ENCODE measurements at regions not wholly inside any gene's neighbourhood (a gene's known extent, or its start where the extent isn't known, plus 50 kb on each side); places are given as distances from the start of the nearest gene placed in this dataset.

DNA sequence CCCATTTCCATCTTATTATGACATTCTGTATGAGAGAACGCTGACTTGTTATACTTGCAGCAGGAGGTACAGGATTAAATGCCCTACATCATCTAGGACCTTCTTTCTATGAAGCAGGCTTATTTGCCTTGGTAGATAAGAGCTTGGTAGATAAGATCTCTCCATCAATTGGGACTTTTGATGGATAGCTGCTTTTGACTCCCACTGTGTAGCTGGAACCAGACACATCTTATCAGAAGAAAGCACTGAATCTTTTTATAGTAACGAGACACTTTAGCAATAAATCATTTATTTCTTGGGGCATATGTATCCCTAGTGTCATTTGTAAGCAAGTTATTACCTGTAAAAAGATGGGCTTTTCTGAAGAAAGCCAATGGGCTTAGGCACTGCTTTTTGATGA lies 613.9 kb downstream of the TECRL start:
- no peak for DNase-seq

GRCh38 chr4:63790377-63790776 lies 618.9 kb downstream of the TECRL start:
- DNase-seq, result no peak

DNA sequence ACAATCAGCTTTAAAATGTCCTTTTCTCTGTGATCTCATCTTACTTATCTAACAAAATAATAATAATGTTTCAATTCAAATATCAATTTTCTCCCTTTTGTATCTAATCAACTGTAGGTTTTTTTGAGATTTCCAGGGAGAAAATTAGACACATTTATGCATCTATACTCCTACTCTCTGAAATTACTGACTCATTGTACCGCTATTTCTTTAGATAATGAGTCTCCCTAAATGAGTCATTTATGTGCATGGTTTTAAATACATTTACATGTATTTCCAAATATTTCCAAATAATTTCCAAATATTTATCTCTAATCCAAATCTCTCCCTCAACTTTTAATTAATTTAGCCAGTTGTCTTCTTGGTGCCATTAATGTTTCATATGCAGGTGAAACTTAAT lies 621.0 kb downstream of the TECRL start:
- no peak for DNase-seq

DNA sequence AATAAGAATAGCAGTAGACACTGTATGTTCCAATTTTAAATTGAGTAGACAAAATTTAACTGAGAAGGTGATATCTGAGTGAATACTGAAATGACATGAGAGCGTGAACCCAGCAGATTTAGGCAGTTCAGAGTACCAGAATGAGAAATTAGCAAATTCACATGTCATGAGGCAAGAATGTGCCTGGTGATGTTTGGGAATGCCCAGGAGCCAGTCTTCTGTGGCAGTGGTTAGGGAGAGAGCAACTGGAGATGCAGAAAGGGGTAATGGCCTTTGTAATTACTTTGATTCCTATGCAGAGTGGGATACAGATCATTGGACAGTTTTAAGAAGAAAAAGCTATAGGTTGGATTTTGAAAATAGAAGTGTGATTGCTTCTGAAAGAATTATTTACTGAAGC lies 621.9 kb downstream of the TECRL start:
- no peak for DNase-seq

- DNase-seq, result no peak
These were observed 623.1 kb downstream of the TECRL start for GRCh38 chr4:63786171-63786570.

- no peak for DNase-seq
These were observed 624.4 kb downstream of the TECRL start for GRCh38 chr4:63784822-63785221.

- no peak for DNase-seq
These were observed 631.6 kb downstream of the TECRL start for GRCh38 chr4:63777601-63778000.

GRCh38 chr4:63764400-63764799 lies 644.9 kb downstream of the TECRL start:
- DNase-seq, result no peak

- DNase-seq, result no peak
These were observed 651.3 kb downstream of the TECRL start for GRCh38 chr4:63757929-63758328.

DNA sequence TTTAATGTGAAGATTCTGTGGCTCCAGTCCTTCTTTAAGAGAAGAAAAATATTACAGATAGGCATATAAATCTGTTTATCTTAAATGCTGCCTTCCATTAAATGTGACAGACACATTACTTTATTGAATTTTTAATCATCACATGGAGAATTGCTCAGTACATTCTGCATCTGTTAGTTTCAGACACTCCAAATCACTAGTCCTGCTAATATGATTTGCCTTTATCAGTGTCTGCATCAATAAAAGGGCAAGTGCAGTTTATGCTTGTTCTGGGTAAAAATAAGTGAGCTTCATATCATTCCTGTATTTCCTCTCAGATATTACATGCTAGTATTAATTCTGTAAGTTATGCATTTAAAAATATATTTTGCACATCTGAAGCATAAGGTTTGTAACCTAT lies 666.4 kb downstream of the TECRL start:
- DNase-seq, result no peak

- DNase-seq, result no peak
These were observed 679.7 kb downstream of the TECRL start for GRCh38 chr4:63729519-63729918.

- no peak for DNase-seq
These were observed 680.6 kb downstream of the TECRL start for GRCh38 chr4:63728480-63729177.

GRCh38 chr4:63717384-63717783 lies 691.9 kb downstream of the TECRL start:
- no peak for DNase-seq

DNA sequence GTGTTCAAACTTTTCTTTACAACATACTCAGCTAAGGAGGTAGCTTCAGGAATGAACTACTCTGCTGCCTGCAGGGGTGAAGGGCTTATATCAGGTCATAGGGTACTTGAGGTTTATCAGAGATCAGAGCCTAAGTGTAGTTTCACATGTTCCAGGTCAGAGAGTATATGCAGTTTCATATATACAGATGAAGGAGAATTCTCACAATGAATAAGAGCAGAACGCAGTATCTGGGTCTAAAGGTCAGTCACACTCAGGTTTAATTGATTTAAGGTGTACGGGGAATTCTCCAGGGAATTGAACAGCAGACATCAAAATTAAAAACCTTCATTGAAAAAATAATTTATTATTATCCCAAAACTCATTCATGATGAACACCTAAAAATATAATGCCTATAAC lies 700.6 kb downstream of the TECRL start:
- DNase-seq, result no peak

GRCh38 chr4:63700569-63700968 lies 708.7 kb downstream of the TECRL start:
- DNase-seq, result no peak

DNA sequence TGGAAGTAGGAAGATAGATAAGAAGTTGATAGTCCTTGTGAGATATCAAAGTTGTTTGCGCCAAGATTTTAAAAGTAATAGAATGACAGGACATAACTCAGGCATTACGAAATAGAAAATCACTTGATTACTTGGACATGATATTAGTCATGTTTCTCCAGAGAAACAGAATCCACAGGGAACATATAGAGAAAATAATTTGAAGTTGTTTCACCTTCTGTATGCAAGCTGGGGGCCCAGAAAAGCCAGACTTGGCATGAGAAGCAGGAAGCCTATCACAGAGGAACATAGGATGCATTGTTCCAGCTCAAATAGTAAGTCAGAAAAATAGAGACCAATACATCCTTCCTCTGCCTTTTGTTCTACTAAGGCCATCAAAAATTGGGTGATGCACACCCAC lies 715.9 kb downstream of the TECRL start:
- DNase-seq, result no peak

DNA sequence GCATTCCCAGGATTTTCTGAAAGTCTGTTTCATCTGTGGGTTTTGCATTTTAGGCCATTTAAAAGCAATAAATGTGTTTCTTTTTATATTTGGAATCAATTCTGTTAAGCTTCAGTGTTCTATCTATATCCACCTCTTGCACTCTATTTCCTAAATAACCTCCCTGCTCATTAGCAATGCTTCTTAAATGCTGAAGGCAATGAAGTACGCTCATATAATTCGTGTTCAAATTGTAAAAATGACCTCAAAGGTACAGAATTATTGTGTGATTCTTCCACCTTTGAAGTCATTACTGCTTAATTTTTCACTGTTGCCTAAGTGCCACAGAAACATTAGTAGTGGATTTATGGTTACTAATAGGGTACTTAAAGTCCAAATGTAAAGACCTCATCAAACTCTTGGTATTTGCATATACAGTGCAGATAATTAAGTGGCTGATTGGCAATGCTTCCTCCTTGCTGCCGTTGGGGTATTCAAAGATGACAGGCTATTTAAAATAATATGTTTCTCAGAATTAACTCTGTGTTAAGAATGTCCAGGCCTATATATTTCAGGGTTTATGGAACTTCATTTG lies 730.8 kb downstream of the TECRL start:
- no peak for DNase-seq

GRCh38 chr4:63670735-63671134 lies 738.5 kb downstream of the TECRL start:
- no peak for DNase-seq

DNA sequence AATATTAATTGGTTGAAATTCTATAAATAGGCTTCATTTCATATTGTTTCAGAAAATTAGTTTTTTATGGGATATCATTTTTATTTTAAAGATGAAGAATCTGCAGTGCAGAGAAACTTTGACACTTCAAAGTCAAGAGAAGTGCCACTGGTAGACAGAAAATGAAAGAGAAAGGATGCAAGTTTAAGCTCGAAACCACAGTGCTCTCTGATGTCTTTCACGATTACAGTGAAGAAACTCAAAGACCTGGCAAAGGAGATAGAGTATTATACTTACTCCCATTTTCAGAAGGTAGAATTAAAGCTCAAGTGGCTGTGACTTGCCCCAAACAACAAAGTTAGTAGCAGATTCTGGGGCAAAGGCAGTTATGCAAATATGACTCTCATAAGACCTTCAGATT lies 745.4 kb downstream of the TECRL start:
- DNase-seq, result no peak

- no peak for DNase-seq
These were observed 764.9 kb downstream of the TECRL start for GRCh38 chr4:63644396-63644795.

GRCh38 chr4:63637270-63637669 lies 772.0 kb downstream of the TECRL start:
- DNase-seq, result no peak

- no peak for DNase-seq
These were observed 776.4 kb downstream of the TECRL start for GRCh38 chr4:63632858-63633257.

GRCh38 chr4:63620271-63620670 lies 789.0 kb downstream of the TECRL start:
- DNase-seq, result no peak

GRCh38 chr4:63619771-63620170 lies 789.5 kb downstream of the TECRL start:
- no peak for DNase-seq

All from NCI-H1436 treated with DMSO at 0.1 percent for 48 hours (cell line).